ENCODE measurements at regions not wholly inside any gene's neighbourhood (a gene's known extent, or its start where the extent isn't known, plus 50 kb on each side); places are given as distances from the start of the nearest gene placed in this dataset.

DNA sequence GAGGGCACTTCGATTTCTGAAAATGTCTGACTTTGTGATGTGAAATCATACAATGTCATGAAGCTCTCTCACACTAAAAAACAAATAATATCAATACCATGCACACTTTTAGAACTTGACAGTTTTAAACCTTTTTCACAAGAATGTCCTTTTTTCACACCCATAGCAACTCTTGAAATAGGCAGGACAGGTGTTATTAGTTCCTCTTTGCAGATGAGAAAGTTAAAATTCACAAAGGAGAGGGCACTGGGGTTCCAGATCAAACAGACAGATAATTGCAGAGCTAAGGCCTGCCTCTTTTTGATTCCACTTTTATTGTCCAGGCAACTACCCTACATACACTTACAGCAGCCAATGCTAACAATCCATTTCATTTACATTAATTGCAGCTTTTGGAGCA is 142.8 kb downstream of the KLF12 start:
- Histone ChIP-seq H3K36me3 (ENCODE audit: insufficient read depth, low read length) (no peaks in the 10 kb centered on the region), H3K27me3 (ENCODE audit: insufficient read depth, low read depth, low read length) (no peaks in the 10 kb centered on the region)

GRCh38 chr13:73989244-73989843 is 144.9 kb downstream of the KLF12 start:
- TF ChIP-seq TAF1 (IDR thresholded peaks at IDR 0.05; ENCODE audit: low read depth) = no peak
- TF ChIP-seq MXI1 (conservative IDR thresholded peaks at IDR 0.05; ENCODE audit: poor library complexity, severe bottlenecking) = no peak
- no peak for TF ChIP-seq EZH2 (IDR thresholded peaks at IDR 0.05; ENCODE audit: borderline replicate concordance, insufficient read depth, low read length, poor library complexity, severe bottlenecking)
- TF ChIP-seq POLR2AphosphoS5 (IDR thresholded peaks at IDR 0.05) = no peak
- TF ChIP-seq EP300 (conservative IDR thresholded peaks at IDR 0.05; ENCODE audit: poor library complexity, severe bottlenecking) = no peak
- TF ChIP-seq RAD21 (conservative IDR thresholded peaks at IDR 0.05) = no peak
- TF ChIP-seq CTCF (IDR thresholded peaks at IDR 0.05; ENCODE audit: poor library complexity, severe bottlenecking) = no peak
- H3K79me2 ChIP-seq (replicated peaks; ENCODE audit: insufficient read depth, low read length) = peaks cover 15% of the 10 kb centered on the region
- H3K27me3 ChIP-seq (ENCODE audit: insufficient read depth, low read depth, low read length) = no peaks in the 10 kb centered on the region
- no peaks in the 10 kb centered on the region for H3K9me2 ChIP-seq (ENCODE audit: insufficient read depth, low read length)
- no peaks in the 10 kb centered on the region for H4K20me1 ChIP-seq (ENCODE audit: insufficient read depth)
- no peak overlapping the region for H3K4me2 ChIP-seq (ENCODE audit: low read length)
- H2AFZ ChIP-seq (ENCODE audit: low read depth, low read length) = no peak overlapping the region
- H3K36me3 ChIP-seq (ENCODE audit: insufficient read depth, low read length) = no peaks in the 10 kb centered on the region
- no peaks in the 10 kb centered on the region for H3K9me3 ChIP-seq (ENCODE audit: low read length)
- no peak overlapping the region for H3K4me3 ChIP-seq (ENCODE audit: low read length)
- no peak overlapping the region for H3K9ac ChIP-seq (ENCODE audit: low read length)
- peaks cover 3% of the 10 kb centered on the region for H3F3A ChIP-seq (ENCODE audit: insufficient read depth, low read length, poor library complexity, severe bottlenecking)
- H3K27ac ChIP-seq (ENCODE audit: low read length) = no peak overlapping the region

More for the DNA sequence above, 142.8 kb downstream of the KLF12 start:
- Histone ChIP-seq H3K27ac (ENCODE audit: low read length) (no peak overlapping the region), H3K9me2 (ENCODE audit: insufficient read depth, low read length) (no peaks in the 10 kb centered on the region), H3K79me2 (replicated peaks; ENCODE audit: insufficient read depth, low read length) (peaks cover 32% of the 10 kb centered on the region), H2AFZ (ENCODE audit: low read depth, low read length) (no peak overlapping the region), H3K4me3 (ENCODE audit: low read length) (no peak overlapping the region), H3K9ac (ENCODE audit: low read length) (no peak overlapping the region), H4K20me1 (ENCODE audit: insufficient read depth) (no peaks in the 10 kb centered on the region), H3F3A (ENCODE audit: insufficient read depth, low read length, poor library complexity, severe bottlenecking) (peaks cover 3% of the 10 kb centered on the region), H3K9me3 (ENCODE audit: low read length) (no peaks in the 10 kb centered on the region), H3K4me2 (ENCODE audit: low read length) (no peak overlapping the region)
- no peak for TF ChIP-seq POLR2AphosphoS5 (IDR thresholded peaks at IDR 0.05)
- TF ChIP-seq CTCF (IDR thresholded peaks at IDR 0.05; ENCODE audit: poor library complexity, severe bottlenecking) = no peak
- no peak for TF ChIP-seq SMC3 (conservative IDR thresholded peaks at IDR 0.05; ENCODE audit: poor library complexity)
- no peak for TF ChIP-seq EZH2 (IDR thresholded peaks at IDR 0.05; ENCODE audit: borderline replicate concordance, insufficient read depth, low read length, poor library complexity, severe bottlenecking)
- TF ChIP-seq TAF1 (IDR thresholded peaks at IDR 0.05; ENCODE audit: low read depth) = no peak
- no peak for TF ChIP-seq RAD21 (conservative IDR thresholded peaks at IDR 0.05)
- no peak for TF ChIP-seq EP300 (conservative IDR thresholded peaks at IDR 0.05; ENCODE audit: poor library complexity, severe bottlenecking)
- TF ChIP-seq MXI1 (conservative IDR thresholded peaks at IDR 0.05; ENCODE audit: poor library complexity, severe bottlenecking) = no peak
- TF ChIP-seq, protein P1, sequence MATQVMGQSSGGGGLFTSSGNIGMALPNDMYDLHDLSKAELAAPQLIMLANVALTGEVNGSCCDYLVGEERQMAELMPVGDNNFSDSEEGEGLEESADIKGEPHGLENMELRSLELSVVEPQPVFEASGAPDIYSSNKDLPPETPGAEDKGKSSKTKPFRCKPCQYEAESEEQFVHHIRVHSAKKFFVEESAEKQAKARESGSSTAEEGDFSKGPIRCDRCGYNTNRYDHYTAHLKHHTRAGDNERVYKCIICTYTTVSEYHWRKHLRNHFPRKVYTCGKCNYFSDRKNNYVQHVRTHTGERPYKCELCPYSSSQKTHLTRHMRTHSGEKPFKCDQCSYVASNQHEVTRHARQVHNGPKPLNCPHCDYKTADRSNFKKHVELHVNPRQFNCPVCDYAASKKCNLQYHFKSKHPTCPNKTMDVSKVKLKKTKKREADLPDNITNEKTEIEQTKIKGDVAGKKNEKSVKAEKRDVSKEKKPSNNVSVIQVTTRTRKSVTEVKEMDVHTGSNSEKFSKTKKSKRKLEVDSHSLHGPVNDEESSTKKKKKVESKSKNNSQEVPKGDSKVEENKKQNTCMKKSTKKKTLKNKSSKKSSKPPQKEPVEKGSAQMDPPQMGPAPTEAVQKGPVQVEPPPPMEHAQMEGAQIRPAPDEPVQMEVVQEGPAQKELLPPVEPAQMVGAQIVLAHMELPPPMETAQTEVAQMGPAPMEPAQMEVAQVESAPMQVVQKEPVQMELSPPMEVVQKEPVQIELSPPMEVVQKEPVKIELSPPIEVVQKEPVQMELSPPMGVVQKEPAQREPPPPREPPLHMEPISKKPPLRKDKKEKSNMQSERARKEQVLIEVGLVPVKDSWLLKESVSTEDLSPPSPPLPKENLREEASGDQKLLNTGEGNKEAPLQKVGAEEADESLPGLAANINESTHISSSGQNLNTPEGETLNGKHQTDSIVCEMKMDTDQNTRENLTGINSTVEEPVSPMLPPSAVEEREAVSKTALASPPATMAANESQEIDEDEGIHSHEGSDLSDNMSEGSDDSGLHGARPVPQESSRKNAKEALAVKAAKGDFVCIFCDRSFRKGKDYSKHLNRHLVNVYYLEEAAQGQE (IDR thresholded peaks at IDR 0.05; ENCODE audit: borderline replicate concordance) = no peak

Measured in neural cell (in vitro differentiated cells).